ENCODE measurements at regions not wholly inside any gene's neighbourhood (a gene's known extent, or its start where the extent isn't known, plus 50 kb on each side); places are given as distances from the start of the nearest gene placed in this dataset.

DNA sequence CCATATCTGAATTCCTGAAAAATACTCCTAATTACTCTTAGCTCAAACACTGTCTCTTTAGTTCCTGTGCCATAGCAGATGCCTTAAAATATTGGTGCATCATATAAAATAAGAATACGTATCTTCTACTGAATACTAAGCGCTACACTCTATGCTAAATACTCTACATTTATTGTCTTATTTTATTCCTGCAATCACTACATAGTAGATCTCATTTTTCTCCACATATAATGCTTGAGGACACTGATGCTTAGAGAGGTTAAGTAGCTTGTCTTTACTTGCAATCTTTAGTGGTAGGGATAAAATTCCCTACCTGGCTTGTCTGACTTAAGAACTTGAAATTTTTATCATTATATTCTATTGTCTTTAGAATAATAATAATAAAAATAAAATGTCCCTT lies 137.3 kb upstream of the SETBP1 start:
- H3K9me3 ChIP-seq = no peaks in the 10 kb centered on the region
- H3K36me3 ChIP-seq = no peaks in the 10 kb centered on the region
- H3K4me1 ChIP-seq = peaks cover 0 to 36% (median 0%) of the 10 kb centered on the region in 3 donors
- no peak for ATAC-seq
- H3K27me3 ChIP-seq = no peaks in the 10 kb centered on the region
- H3K4me3 ChIP-seq = no peak overlapping the region
- whole genome bisulfite sequencing, 2 donors (ENCODE audit: low coverage in 1 of 2) = 93 to 95% methylated on average over 2 of the region's 2 CpGs
- no peak for TF ChIP-seq POLR2AphosphoS5 (IDR thresholded peaks at IDR 0.05)
- no peak overlapping the region for H3K27ac ChIP-seq

DNA sequence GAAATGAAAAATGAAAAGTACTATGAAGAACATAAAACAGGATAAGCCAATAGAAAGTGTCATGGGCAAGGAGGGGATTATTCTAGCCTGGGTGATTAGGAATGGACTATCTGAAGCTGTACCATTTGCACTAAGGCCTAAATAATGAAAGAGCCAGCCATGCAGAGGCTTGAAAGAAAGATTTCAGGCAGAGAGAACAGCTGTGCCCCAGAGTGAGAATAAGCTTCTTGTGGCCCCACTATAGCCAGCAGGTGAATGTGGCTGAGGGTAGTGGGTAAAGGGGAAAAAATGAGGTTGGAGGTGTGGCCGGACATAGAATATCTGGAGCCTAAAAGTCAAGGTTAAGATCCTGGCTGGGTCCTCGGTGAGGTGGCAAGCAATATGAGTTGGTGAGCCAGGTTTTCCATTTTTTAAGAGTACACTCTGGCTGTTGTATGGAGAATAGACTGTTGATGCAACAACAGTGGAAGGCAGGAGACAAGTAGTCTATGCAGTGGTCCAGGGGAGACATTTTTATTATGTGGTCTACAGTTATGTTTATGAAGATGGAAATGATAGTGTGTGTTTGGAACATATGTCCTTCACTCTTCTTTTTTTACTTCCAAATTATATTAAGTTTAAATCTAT lies 135.2 kb upstream of the SETBP1 start:
- TF ChIP-seq POLR2AphosphoS5 (IDR thresholded peaks at IDR 0.05) (no peak), EP300 (IDR thresholded peaks at IDR 0.05) (no peak), POLR2A (IDR thresholded peaks at IDR 0.05) (no peak)
- TF ChIP-seq, protein P1, sequence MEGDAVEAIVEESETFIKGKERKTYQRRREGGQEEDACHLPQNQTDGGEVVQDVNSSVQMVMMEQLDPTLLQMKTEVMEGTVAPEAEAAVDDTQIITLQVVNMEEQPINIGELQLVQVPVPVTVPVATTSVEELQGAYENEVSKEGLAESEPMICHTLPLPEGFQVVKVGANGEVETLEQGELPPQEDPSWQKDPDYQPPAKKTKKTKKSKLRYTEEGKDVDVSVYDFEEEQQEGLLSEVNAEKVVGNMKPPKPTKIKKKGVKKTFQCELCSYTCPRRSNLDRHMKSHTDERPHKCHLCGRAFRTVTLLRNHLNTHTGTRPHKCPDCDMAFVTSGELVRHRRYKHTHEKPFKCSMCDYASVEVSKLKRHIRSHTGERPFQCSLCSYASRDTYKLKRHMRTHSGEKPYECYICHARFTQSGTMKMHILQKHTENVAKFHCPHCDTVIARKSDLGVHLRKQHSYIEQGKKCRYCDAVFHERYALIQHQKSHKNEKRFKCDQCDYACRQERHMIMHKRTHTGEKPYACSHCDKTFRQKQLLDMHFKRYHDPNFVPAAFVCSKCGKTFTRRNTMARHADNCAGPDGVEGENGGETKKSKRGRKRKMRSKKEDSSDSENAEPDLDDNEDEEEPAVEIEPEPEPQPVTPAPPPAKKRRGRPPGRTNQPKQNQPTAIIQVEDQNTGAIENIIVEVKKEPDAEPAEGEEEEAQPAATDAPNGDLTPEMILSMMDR (IDR thresholded peaks at IDR 0.05) = no peak
- 88 to 93% methylated on average over 2 of the region's 2 CpGs for WGBS, 2 donors (ENCODE audit: low coverage in 1 of 2)
- Histone ChIP-seq H3K27me3 (no peaks in the 10 kb centered on the region), H3K27ac (no peak overlapping the region), H3K36me3 (no peaks in the 10 kb centered on the region), H3K9me3 (no peaks in the 10 kb centered on the region), H3K4me1 (peaks cover 0 to 16% (median 0%) of the 10 kb centered on the region in 3 donors), H3K4me3 (no peak overlapping the region)
- no peak for ATAC-seq

DNA sequence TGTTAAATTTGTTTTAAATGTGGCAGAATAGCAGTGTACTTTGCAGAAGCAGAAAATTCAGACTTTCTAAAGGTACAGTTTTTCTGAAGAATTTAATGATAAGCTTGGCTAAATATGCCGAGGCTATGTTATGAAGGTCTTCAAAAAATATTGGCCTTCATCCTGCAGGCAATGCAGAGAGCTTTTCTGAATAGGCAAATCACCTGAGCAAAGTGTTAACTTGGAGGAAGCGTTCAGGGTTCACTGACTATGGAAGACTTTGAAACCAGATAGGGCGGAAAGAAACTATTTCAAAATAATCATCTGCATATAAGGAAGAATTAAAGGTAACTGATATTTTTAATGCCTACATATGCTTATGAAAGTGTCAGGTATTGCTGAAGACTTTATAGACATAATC lies 133.7 kb upstream of the SETBP1 start:
- no peak for ATAC-seq
- 88 to 90% methylated on average over 3 of the region's 3 CpGs for WGBS, 2 donors (ENCODE audit: low coverage in 1 of 2)
- no peak for TF ChIP-seq EP300 (IDR thresholded peaks at IDR 0.05)
- TF ChIP-seq POLR2AphosphoS5 (IDR thresholded peaks at IDR 0.05) = no peak
- TF ChIP-seq, protein P1 (IDR thresholded peaks at IDR 0.05) = no peak
- no peak for TF ChIP-seq POLR2A (IDR thresholded peaks at IDR 0.05)

DNA sequence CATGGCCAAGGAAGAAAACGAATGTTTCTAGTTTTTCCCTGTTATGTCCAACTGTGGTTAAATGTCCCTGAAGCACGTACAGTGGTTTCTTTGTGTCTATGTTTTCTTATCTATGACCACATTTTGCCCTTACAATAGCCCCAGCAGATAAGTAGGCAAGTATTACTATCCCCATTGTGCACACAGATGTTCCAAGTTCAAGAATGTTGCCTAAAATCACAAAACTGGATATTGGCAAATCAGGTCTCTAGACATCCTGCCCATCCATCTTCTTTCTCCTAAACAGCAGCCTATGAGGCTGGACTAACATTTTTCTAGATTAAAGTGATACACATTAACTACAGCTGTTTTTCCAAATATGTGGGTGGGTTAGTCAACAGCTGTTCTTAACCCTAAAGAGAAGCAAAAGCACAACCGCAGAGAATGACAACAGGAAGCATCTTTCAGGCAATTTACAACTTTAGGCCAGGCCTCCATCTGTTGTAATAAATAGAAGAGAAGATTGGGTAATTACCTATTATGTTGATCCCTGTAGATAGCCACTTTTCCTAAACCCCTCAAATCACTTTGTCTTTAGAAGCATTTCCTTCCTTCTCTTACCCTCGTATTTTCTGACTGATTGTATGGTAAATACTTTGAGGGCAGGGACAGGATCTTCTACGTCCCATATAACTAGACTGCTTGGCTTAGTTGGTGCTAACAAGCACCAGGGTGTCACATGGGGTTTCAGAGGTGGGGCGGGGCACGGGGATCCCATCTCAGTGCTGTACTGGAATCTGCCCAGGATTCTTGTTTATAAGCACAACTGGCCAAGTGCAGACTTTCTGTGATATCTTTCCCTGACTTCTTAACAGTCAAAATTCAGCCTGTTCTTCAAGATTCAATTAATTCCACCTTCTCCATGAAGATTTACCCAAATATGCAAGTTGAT lies 132.1 kb upstream of the SETBP1 start:
- no peaks in the 10 kb centered on the region for H3K36me3 ChIP-seq
- ATAC-seq = peak; percentile 41
- no peaks in the 10 kb centered on the region for H3K27me3 ChIP-seq
- WGBS, 2 donors (ENCODE audit: low coverage in 1 of 2) = 53 to 58% methylated on average over 6 to 7 of the region's 7 CpGs
- H3K4me1 ChIP-seq = no peaks in the 10 kb centered on the region
- H3K27ac ChIP-seq = no peak overlapping the region
- no peak overlapping the region for H3K4me3 ChIP-seq
- H3K9me3 ChIP-seq = no peaks in the 10 kb centered on the region
- TF ChIP-seq, protein P1 (IDR thresholded peaks at IDR 0.05) = no peak
- TF ChIP-seq POLR2AphosphoS5 (IDR thresholded peaks at IDR 0.05) (no peak), POLR2A (IDR thresholded peaks at IDR 0.05) (no peak), EP300 (IDR thresholded peaks at IDR 0.05) (no peak)

More for the DNA sequence above, 133.7 kb upstream of the SETBP1 start:
- Histone ChIP-seq H3K9me3 (no peaks in the 10 kb centered on the region), H3K36me3 (no peaks in the 10 kb centered on the region), H3K27me3 (no peaks in the 10 kb centered on the region), H3K4me3 (no peak overlapping the region), H3K4me1 (peaks cover 0 to under 1% (median 0%) of the 10 kb centered on the region in 3 donors), H3K27ac (no peak overlapping the region)

DNA sequence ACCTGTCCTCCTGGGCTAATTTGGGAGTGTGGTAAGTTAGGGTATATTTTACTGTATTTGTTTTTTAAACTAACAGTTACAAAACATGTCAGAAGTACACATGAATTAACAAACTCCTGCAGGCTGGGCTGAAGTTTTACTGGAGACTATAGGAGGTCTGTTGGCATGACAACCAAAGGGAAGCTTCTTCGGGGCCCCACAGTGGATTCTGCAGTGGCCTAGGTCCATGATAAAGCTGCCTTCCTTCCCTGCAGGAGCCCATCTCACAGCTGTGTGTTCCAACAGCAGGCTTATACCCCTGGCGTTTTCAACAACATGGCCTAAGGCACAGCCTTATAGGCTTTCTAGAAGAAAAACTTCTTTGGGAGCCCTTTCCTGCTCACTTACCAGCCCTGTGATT lies 128.0 kb upstream of the SETBP1 start:
- H3K4me3 ChIP-seq = no peak overlapping the region
- no peak for TF ChIP-seq EP300 (IDR thresholded peaks at IDR 0.05)
- TF ChIP-seq, protein P1 (IDR thresholded peaks at IDR 0.05) = no peak
- TF ChIP-seq POLR2A (IDR thresholded peaks at IDR 0.05) = no peak
- no peak for TF ChIP-seq POLR2AphosphoS5 (IDR thresholded peaks at IDR 0.05)

More for the DNA sequence above, 128.0 kb upstream of the SETBP1 start:
- Histone ChIP-seq H3K27ac (no peak overlapping the region), H3K27me3 (no peaks in the 10 kb centered on the region), H3K4me1 (no peaks in the 10 kb centered on the region), H3K9me3 (no peaks in the 10 kb centered on the region), H3K36me3 (no peaks in the 10 kb centered on the region)
- no peak for ATAC-seq
- WGBS, 2 donors (ENCODE audit: low coverage in 1 of 2) = 60 to 100% methylated on average over 1 to 2 of the region's 2 CpGs

Data from gastroesophageal sphincter (tissue), 4 donors.